ENCODE measurements at regions not wholly inside any gene's neighbourhood (a gene's known extent, or its start where the extent isn't known, plus 50 kb on each side); places are given as distances from the start of the nearest gene placed in this dataset.

DNA sequence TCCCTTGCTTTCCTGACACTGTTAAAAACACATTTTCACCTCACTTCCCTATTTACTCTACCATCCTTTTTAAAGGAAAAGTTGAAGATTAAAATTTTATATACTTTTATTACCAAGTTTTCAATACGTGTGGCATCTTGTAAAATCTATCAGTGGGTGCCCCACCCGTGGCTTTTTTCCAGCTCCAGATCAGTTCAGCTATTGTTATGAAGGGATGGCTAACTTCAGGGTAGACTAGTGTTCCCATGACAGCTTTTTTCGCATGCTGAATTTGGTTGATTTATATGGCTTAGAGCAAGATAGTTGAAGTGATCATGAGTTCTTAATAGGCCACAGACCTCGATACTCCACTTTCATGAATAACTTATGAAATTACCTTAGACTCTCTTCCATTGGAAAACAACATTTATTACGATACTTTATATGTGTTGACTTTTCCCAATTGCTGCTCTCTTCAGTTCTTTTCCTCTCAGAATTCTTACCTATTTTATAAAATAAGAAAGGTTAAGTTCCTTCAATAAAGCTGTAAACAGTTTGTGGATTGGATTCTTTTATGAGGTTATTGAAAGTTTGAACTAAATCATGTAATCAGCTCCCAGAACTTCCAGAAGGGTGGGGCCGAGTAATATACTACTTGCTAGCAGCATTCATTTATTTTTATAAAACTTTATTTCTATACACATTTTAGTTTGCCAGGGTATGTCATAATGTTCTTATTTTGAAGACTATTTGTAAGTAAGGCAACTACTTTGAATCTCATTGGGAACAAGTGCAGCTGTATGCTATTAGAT is 680.9 kb downstream of the SATB2 start:
- H3K36me3 Mint-ChIP-seq, result no peaks in the 10 kb centered on the region
- no peak overlapping the region for H3K4me3 Mint-ChIP-seq
- no peak overlapping the region for H3K27ac Mint-ChIP-seq
- no peaks in the 10 kb centered on the region for H3K9me3 Mint-ChIP-seq
- no peak for DNase-seq
- no peaks in the 10 kb centered on the region for H3K27me3 Mint-ChIP-seq
- no peaks in the 10 kb centered on the region for H3K4me1 Mint-ChIP-seq

DNA sequence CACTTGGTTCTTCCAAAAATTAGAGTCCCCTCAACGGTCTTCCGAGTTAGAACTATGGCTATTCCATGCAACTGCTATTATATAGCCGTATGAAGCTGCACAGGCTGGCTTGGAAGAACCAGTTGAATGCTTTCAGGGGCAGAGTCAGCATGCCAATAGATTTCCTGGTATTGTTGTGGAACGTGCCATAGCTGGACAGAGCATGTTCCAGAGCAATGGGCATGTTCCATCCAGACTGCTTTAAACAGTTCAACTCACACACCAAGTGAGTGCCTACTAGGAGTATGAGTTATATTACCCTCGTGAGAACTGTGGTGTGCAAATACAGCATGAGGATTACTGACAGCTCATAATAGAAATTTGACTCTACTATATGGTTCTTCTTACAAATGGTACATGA is 682.0 kb downstream of the SATB2 start:
- no peaks in the 10 kb centered on the region for H3K9me3 Mint-ChIP-seq

DNA sequence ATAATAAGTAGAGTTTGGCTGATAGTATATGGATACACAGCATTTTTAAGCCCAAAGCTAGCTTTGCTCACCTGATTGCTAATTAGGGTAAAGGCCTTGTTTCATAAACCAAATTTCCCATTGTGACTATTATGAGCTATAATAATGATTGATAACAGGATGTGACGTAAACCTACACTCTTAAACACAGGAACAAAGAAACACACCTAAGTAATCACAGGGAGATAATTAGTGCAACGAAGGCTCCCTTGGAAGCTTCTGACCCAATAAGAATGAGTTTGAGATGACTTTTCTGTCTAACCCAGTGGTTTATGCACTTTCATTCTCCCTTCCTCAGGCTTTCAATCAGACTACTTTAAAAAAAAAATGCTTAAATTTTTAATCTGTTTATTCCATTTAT is 683.2 kb downstream of the SATB2 start:
- no peak overlapping the region for H3K4me3 Mint-ChIP-seq
- H3K4me1 Mint-ChIP-seq, result no peaks in the 10 kb centered on the region
- no peak for DNase-seq
- no peak overlapping the region for H3K27ac Mint-ChIP-seq
- H3K9me3 Mint-ChIP-seq, result no peaks in the 10 kb centered on the region
- H3K36me3 Mint-ChIP-seq, result no peaks in the 10 kb centered on the region
- H3K27me3 Mint-ChIP-seq, result no peaks in the 10 kb centered on the region

More for the DNA sequence above, 682.0 kb downstream of the SATB2 start:
- DNase-seq, result no peak
- H3K36me3 Mint-ChIP-seq, result no peaks in the 10 kb centered on the region
- no peak overlapping the region for H3K4me3 Mint-ChIP-seq
- no peaks in the 10 kb centered on the region for H3K27me3 Mint-ChIP-seq
- no peak overlapping the region for H3K27ac Mint-ChIP-seq
- no peaks in the 10 kb centered on the region for H3K4me1 Mint-ChIP-seq

DNA sequence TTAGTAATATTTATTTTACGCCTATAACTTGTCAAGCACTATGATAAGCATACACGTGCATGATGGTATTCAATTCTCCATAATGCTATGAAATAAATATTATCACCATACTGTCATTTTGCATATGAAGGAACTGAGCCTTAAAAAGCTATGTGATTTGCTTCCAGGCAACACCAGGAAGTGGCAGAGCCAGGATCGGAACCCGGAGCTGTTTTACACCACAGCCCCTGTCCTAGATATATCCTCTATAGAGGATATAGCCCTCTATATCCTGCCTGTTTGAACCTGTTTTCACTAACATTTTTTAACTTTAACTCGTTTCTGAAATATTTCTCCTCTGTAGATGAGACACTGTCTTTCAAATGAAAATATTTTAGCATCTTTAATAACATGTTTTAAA is 690.0 kb downstream of the SATB2 start:
- Mint-ChIP-seq H3K4me3 (no peak overlapping the region), H3K27ac (no peak overlapping the region), H3K9me3 (peaks cover 1% of the 10 kb centered on the region), H3K27me3 (no peaks in the 10 kb centered on the region), H3K36me3 (no peaks in the 10 kb centered on the region), H3K4me1 (no peaks in the 10 kb centered on the region)
- no peak for DNase-seq

DNA sequence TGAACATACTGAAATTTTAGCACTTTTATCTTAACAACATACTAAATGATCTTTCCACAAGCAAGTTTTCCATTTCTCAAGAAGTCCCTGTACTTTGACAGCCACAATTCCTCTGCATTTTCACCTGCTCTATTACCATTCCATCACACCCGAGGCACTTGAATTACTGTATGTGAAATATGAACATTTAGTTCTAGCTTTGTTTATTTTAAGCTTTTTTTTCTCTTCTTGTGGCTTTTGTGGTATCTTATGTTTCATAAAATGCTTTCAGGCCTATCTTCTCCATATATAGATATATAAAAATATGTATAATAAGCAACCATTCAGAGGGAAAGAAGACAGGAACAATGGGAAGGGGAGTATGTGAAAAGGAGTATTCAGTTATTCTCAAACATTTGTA is 693.9 kb downstream of the SATB2 start:
- no peak overlapping the region for H3K27ac Mint-ChIP-seq
- H3K9me3 Mint-ChIP-seq, result peaks cover 1% of the 10 kb centered on the region
- no peak overlapping the region for H3K4me3 Mint-ChIP-seq
- H3K27me3 Mint-ChIP-seq, result no peaks in the 10 kb centered on the region
- H3K36me3 Mint-ChIP-seq, result no peaks in the 10 kb centered on the region
- no peaks in the 10 kb centered on the region for H3K4me1 Mint-ChIP-seq
- DNase-seq, result no peak

DNA sequence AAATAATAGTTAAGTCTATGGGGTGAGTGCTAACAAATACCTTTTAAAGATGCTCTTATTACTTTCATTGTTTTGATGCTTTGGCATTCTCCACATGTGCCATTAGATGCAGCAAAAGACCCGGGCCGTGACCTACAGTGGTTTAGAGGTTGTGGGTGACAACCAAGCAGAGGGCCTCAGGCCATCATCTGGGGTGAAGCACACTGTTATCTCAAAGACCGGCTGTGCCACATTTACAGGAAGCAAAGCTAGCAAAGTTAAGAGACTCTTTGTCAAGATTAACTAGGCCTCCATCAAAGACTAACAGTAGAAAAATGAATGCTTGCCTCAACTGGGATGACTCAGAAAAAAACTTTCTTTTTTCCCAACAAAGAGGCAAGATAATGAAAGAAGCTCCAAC is 695.3 kb downstream of the SATB2 start:
- H3K27ac Mint-ChIP-seq, result no peak overlapping the region
- no peaks in the 10 kb centered on the region for H3K4me1 Mint-ChIP-seq
- no peak overlapping the region for H3K4me3 Mint-ChIP-seq
- DNase-seq, result no peak
- peaks cover 1% of the 10 kb centered on the region for H3K9me3 Mint-ChIP-seq
- H3K36me3 Mint-ChIP-seq, result no peaks in the 10 kb centered on the region
- no peaks in the 10 kb centered on the region for H3K27me3 Mint-ChIP-seq

DNA sequence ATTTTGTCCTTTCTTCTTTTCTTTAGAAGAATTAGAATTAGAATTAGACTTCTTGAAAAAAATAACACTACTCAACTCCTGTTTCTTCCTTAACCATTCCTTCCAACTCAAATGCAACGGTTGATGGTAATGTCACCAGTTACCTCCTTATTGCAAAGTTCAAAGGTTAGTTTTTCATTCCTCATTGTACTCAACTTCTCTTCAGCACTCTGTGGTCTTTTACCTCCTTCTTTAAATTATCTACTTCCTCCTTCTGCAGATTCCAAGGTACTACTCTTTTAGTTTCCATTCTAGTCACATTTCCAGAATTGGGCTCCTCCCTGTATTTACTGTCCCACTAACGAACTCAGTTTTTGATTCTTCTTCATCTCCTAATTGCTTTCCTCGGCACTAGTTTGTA is 700.7 kb downstream of the SATB2 start:
- Mint-ChIP-seq H3K36me3 (no peaks in the 10 kb centered on the region), H3K27me3 (peaks cover 3% of the 10 kb centered on the region), H3K9me3 (no peaks in the 10 kb centered on the region), H3K4me3 (no peak overlapping the region), H3K27ac (no peak overlapping the region), H3K4me1 (no peaks in the 10 kb centered on the region)
- no peak for DNase-seq

DNA sequence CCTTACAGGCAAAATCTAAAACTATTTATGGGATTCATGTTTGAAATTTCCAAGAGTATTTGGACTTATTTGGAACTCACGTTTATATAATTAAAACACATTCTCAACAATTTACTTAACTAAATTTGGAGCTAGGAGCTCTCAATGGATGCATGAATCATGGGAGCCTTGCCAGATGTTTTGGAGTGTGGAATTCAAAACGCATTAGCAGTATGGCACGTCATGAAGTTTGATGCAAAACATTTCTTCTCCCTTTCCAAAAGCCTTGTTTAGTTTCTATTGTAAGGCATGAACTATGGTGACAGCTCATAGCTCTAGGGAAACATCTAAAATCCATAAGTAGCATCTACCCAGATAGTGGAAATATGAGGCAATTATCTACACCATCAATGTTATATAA is 701.6 kb downstream of the SATB2 start:
- no peaks in the 10 kb centered on the region for H3K36me3 Mint-ChIP-seq
- no peak for DNase-seq
- H3K4me3 Mint-ChIP-seq, result no peak overlapping the region
- no peaks in the 10 kb centered on the region for H3K4me1 Mint-ChIP-seq
- no peaks in the 10 kb centered on the region for H3K9me3 Mint-ChIP-seq
- peaks cover 3% of the 10 kb centered on the region for H3K27me3 Mint-ChIP-seq
- no peak overlapping the region for H3K27ac Mint-ChIP-seq

DNA sequence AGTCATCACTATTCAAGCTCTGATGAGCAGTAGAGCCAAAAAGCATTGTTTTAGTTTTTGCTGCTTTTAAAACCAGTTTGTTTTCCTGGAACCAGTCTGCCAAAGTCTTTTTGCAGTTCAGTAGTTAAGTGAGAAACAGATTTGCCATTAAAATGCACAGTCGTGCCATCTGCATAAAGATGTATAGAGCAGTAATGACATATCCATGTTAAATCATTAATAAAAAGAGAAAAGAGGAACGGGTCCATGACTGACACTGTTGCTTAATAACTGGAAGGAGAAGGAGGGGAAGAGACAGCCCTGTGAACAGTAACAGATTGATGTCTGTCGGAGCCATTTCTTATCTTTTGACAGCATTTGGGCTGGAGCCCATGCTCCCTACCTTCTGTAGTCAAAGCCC is 704.6 kb downstream of the SATB2 start:
- Mint-ChIP-seq H3K27me3 (peaks cover 3% of the 10 kb centered on the region), H3K27ac (no peak overlapping the region), H3K4me3 (no peak overlapping the region), H3K9me3 (no peaks in the 10 kb centered on the region), H3K36me3 (no peaks in the 10 kb centered on the region), H3K4me1 (no peaks in the 10 kb centered on the region)
- no peak for DNase-seq

DNA sequence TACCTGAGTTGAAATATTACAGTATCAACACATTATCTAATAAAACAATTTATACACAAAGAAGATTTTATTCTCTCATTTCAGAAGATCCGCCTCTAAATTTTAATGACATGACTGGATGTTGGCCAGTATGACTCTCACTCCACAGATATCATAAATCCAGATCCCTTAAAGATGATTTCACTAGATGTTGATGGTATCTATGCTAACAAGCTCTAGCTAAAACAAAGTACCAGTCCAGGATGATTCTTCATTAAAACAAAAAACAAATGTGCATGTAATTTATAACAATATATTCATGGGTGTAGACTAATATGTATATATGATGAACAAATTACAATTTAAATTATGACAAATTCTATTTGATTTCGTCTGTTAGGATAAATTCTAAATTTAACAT is 708.4 kb downstream of the SATB2 start:
- H3K27ac Mint-ChIP-seq, result no peak overlapping the region
- no peaks in the 10 kb centered on the region for H3K4me1 Mint-ChIP-seq
- peaks cover 3% of the 10 kb centered on the region for H3K27me3 Mint-ChIP-seq
- H3K9me3 Mint-ChIP-seq, result no peaks in the 10 kb centered on the region
- no peak for DNase-seq
- H3K36me3 Mint-ChIP-seq, result no peaks in the 10 kb centered on the region
- H3K4me3 Mint-ChIP-seq, result no peak overlapping the region

DNA sequence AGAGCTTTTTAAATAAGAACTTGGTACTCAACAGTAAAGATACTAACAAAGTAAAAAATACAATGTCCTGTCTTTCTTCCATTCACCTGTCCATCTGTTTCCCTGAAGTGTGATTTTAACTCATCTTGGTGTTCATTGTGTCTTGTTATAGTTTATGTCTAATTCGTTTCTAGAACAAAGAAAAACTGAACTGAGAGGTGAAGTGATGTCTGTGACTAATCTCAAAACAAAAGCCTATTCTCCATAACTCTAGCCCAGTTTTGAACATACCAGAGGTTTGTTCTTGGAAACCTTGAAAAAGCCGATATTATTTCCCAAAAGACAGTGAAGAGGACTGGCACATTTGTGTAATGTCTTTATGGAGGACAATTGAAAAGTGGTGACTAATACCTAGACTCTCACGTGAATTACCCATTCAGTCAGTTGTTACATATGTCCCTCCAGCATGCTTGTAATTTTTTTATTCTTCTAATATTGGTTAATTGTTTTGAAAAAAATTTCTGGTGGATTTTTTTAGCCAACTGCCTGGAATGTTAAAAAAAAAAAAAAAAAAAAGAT is 725.8 kb downstream of the SATB2 start:
- H3K27me3 Mint-ChIP-seq, result no peaks in the 10 kb centered on the region
- no peak overlapping the region for H3K4me3 Mint-ChIP-seq
- H3K4me1 Mint-ChIP-seq, result no peaks in the 10 kb centered on the region
- no peaks in the 10 kb centered on the region for H3K36me3 Mint-ChIP-seq
- H3K27ac Mint-ChIP-seq, result no peak overlapping the region
- no peaks in the 10 kb centered on the region for H3K9me3 Mint-ChIP-seq
- DNase-seq, result no peak

DNA sequence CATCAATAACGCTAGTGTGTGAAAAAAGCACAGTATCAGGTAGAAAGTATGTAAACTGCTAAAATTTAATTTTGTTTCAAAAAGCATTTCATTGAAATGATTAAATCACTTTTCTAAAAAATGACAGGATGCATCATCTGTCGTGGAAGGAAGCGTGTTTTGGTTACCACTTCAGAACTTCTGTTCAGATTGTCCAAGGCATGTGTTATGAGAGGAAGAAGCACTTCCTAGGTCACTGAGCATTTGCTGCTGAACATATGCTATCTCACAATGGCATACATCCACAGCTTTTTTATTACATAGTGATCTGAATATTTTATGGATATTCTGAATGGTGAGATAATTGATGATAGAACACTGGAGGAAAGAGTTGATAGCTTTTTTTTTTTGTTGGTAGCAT is 737.5 kb downstream of the SATB2 start:
- Mint-ChIP-seq H3K27me3 (no peaks in the 10 kb centered on the region), H3K4me1 (no peaks in the 10 kb centered on the region), H3K27ac (no peak overlapping the region), H3K36me3 (no peaks in the 10 kb centered on the region), H3K9me3 (no peaks in the 10 kb centered on the region), H3K4me3 (no peak overlapping the region)
- DNase-seq, result no peak

DNA sequence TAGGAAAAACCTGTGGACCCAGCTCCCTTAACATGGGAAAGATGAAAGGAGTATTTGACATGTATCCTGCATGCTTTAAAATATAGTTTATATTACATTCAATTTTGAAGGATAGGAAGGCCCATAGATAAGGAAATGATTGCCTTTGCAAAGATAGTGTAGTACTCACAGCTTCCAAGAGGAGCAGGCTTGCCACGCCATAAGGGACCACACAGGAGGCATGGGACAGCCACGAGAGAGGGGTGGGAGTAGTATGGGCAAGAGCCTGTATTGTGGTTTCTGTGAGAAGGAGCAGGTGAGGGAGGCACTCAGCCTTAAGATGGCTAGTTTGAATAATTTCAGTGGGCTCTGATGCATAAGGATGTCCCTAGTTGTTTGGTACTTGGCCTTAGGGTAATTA is 740.3 kb downstream of the SATB2 start:
- Mint-ChIP-seq H3K4me3 (no peak overlapping the region), H3K27ac (no peak overlapping the region), H3K4me1 (no peaks in the 10 kb centered on the region), H3K36me3 (no peaks in the 10 kb centered on the region), H3K9me3 (no peaks in the 10 kb centered on the region), H3K27me3 (no peaks in the 10 kb centered on the region)
- no peak for DNase-seq

DNA sequence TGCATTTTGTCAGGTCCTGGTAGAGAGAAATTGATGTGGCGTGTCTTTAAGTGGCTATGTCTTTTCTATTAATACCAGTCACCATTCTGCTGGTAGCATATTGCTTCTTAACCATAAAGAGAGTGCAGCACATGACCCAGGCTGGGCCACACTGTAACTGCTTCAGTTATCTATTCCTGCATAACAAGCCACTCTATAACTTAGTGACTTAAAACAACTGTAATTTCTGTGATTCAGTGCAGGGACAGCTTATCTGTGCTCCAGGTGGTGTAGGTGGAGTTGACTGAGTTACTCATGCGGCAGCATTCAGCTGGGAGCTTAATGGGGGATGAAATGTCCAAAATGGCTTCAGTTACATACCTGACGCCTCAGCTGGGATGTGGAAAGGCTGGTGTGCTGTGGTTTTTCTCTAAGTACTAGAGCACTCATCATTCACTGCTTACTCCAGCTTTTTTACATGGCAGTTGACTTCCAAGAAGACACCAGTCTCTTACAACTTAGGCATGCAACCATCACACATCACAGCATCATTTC is 742.4 kb downstream of the SATB2 start:
- H3K4me1 Mint-ChIP-seq, result no peaks in the 10 kb centered on the region
- H3K9me3 Mint-ChIP-seq, result no peaks in the 10 kb centered on the region
- H3K4me3 Mint-ChIP-seq, result no peak overlapping the region
- no peaks in the 10 kb centered on the region for H3K36me3 Mint-ChIP-seq
- no peak for DNase-seq
- no peak overlapping the region for H3K27ac Mint-ChIP-seq
- no peaks in the 10 kb centered on the region for H3K27me3 Mint-ChIP-seq

DNA sequence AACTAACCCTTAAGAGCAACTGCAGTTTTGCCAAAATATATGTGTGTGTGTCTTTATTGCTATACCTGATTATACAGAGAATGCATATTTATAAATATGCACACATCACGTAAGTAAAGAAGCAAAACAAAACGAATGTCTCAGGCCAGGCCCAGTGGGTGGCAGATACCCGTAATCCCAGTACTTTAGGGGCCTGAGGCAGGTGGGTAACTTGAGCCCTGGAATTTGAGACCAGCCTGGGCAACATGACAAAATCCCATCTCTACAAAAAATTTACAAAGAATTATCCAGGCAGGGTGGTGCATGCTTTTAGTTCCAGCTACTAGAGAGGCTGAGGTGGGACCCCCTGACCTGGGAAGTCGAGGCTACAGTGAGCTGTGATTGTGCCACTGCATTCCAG is 745.3 kb downstream of the SATB2 start:
- H3K4me1 Mint-ChIP-seq, result no peaks in the 10 kb centered on the region
- H3K9me3 Mint-ChIP-seq, result no peaks in the 10 kb centered on the region
- no peak overlapping the region for H3K4me3 Mint-ChIP-seq
- H3K27me3 Mint-ChIP-seq, result no peaks in the 10 kb centered on the region
- no peak for DNase-seq
- no peaks in the 10 kb centered on the region for H3K36me3 Mint-ChIP-seq
- no peak overlapping the region for H3K27ac Mint-ChIP-seq

DNA sequence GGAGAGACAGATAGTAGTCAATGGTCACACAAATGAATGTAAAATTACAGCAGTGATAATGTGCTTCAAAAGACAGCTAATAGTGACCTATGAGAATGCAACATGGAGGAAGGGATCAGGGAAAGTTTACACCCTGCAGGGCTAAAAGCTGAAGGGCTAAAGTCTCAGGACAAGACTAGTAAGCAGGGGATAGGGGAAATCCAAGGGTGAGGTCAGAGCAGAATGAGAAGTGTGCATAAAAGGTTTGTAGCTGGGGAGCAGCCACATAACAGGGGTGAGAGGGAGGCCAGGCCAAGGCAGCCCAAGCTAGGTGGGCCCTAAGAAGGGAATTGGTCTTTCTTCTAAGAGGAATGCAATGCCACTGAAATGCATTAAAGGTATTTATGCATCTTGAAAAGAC is 746.3 kb downstream of the SATB2 start:
- no peak for DNase-seq
- H3K9me3 Mint-ChIP-seq, result no peaks in the 10 kb centered on the region
- no peak overlapping the region for H3K4me3 Mint-ChIP-seq
- H3K36me3 Mint-ChIP-seq, result no peaks in the 10 kb centered on the region
- H3K27me3 Mint-ChIP-seq, result no peaks in the 10 kb centered on the region
- no peak overlapping the region for H3K27ac Mint-ChIP-seq
- no peaks in the 10 kb centered on the region for H3K4me1 Mint-ChIP-seq
